ENCODE measurements at regions not wholly inside any gene's neighbourhood (a gene's known extent, or its start where the extent isn't known, plus 50 kb on each side); places are given as distances from the start of the nearest gene placed in this dataset.
A peak's percentile ranks its signal among the peaks of the same experiment; 100 is the strongest.

- TF ChIP-seq ZNF592 (IDR thresholded peaks at IDR 0.05) (peak; percentile 77; the same call in 1 of the 2 replicates), JUN (IDR thresholded peaks at IDR 0.05; ENCODE audit: borderline replicate concordance, low read depth, low read length) (0 out of 2 replicates have a peak, but pooled peaks have one; percentile 59), JUN (CRISPR knock-in tag; IDR thresholded peaks at IDR 0.05; ENCODE audit: borderline replicate concordance) (no peak), ATF7 (IDR thresholded peaks at IDR 0.05) (peak; percentile 92), SRSF1 (IDR thresholded peaks at IDR 0.05; ENCODE audit: low read depth, low read length) (no peak), TRIM24 (IDR thresholded peaks at IDR 0.05) (peak; percentile 96), FOXA1 (IDR thresholded peaks at IDR 0.05; ENCODE audit: borderline replicate concordance) (no peak), RAD21 (CRISPR knock-in tag; conservative IDR thresholded peaks at IDR 0.05 in 1 of 2, IDR thresholded peaks at IDR 0.05 in 1 of 2) (peak in 1 of 2 experiments; percentile 21; a peak in 1 of 4 replicates)
Observed at GRCh38 chr2:196399722-196400691, 228.6 kb upstream of the STK17B start (continued).
